K562 (cell line): ENCODE measurements at regions not wholly inside any gene's neighbourhood (a gene's known extent, or its start where the extent isn't known, plus 50 kb on each side); places are given as distances from the start of the nearest gene placed in this dataset.

Experiments
- ATAC-seq: fragments of 200-7000 bp; cut with Tn5 transposase; 3 replicates; pipeline ENCODE4 v1.9.1; 2020; ENCODE audit warnings: moderate library complexity
- BruUV-seq: library from RNA; stranded (reverse); fragments of 400-500 nt; replicated peaks from 2 replicates; lab custom pipeline; 2021; lab: Mats Ljungman, UMichigan
- CTCF ChIA-PET: fragments of 300-600 bp; formaldehyde crosslinking; extraction: SDS; loops from one replicate; lab custom pipeline; 2021; ENCODE audit warnings: low intra/inter-chr PET ratio; lab: Yijun Ruan, JAX
- POLR2A ChIA-PET: fragments of 300-600, 350-650 bp; sonication (Branson Sonifier 250); formaldehyde crosslinking; extraction: SDS; loops from one replicate; lab custom pipeline; 2021; ENCODE audit warnings: antibody characterized with exemption, inconsistent platforms; lab: Yijun Ruan, JAX
- DNase-seq, 4 experiments: peaks; one replicate each; pipeline versions ENCODE4 v3.0.0 to v3.0.0-alpha.2; 2011 to 2018; ENCODE audit warnings: low spot score in 3 of 4, mixed read lengths in 3 of 4; ENCODE audit errors: extremely low read depth in 1 of 4
- FAIRE-seq: peaks from 2 replicates; lab custom pipeline; 2011; peaks lifted over from hg19 to GRCh38; lab: Jason Lieb, UNC
- H2AFZ ChIP-seq: 2 replicates; pipeline ENCODE4 v1.6.0; 2011; ENCODE audit warnings: low read depth, low read length, control low read depth, inconsistent platforms
- H3K27ac ChIP-seq: fragments of 200-600 bp; 3 replicates; pipeline ENCODE4 v1.8.0; 2011; ENCODE audit warnings: low read depth, mild to moderate bottlenecking, control low read depth, inconsistent platforms, low read length, moderate library complexity, mixed read lengths; ENCODE audit errors: extremely low read depth
- H3K27me3 ChIP-seq, 2 experiments: fragments of 300-600 bp in 1 of 2; 2 replicates in 1 of 2; 3 replicates in 1 of 2; pipeline versions ENCODE4 v1.6.0 to v1.8.0; 2011; ENCODE audit warnings: inconsistent platforms in 2 of 2, low read length in 2 of 2, mild to moderate bottlenecking in 1 of 2, mixed read lengths in 1 of 2, moderate library complexity in 1 of 2; ENCODE audit not compliant: control insufficient read depth in 2 of 2, insufficient read depth in 2 of 2
- H3K36me3 ChIP-seq: fragments of 300-600 bp; 3 replicates; pipeline ENCODE4 v1.8.0; 2011; ENCODE audit warnings: mild to moderate bottlenecking, low read length, inconsistent platforms; ENCODE audit not compliant: control insufficient read depth, insufficient read depth
- H3K4me1 ChIP-seq, 2 experiments: fragments of 200-600 bp in 1 of 2; replicated peaks in 1 of 2; 2 replicates in 1 of 2; 3 replicates in 1 of 2; pipeline versions ENCODE4 v1.5.1 to v1.8.0; 2011; ENCODE audit warnings: inconsistent platforms in 2 of 2, low read length in 2 of 2, mild to moderate bottlenecking in 1 of 2, mixed read lengths in 1 of 2, moderate library complexity in 1 of 2; ENCODE audit not compliant: control insufficient read depth in 2 of 2, insufficient read depth in 2 of 2
- H3K4me2 ChIP-seq: 2 replicates; pipeline ENCODE4 v1.6.1; 2011; ENCODE audit warnings: low read length, control low read depth, inconsistent platforms, mixed read lengths; ENCODE audit not compliant: insufficient read depth
- H3K4me3 ChIP-seq: fragments of 200-600 bp; sonication (generic), shearing (Covaris generic); 2 replicates; pipeline ENCODE4 v1.5.1; 2016; ENCODE audit warnings: control low read depth, inconsistent platforms
- H3K79me2 ChIP-seq: fragments of 200-600 bp; 3 replicates; pipeline ENCODE4 v1.8.0; 2011; ENCODE audit warnings: low read length, inconsistent platforms; ENCODE audit not compliant: control insufficient read depth, insufficient read depth
- H3K9ac ChIP-seq, 2 experiments: 2 replicates each; pipeline versions ENCODE4 v1.6.0 to v1.6.1; 2011; ENCODE audit warnings: low read depth in 2 of 2, low read length in 2 of 2, control low read depth in 1 of 2, inconsistent platforms in 1 of 2, mild to moderate bottlenecking in 1 of 2, mixed read lengths in 1 of 2; ENCODE audit not compliant: insufficient read depth in 1 of 2
- H3K9me1 ChIP-seq: one replicate; pipeline ENCODE4 v1.6.0; 2011; ENCODE audit warnings: inconsistent platforms, mild to moderate bottlenecking, low read length, moderate library complexity; ENCODE audit not compliant: control insufficient read depth, insufficient read depth
- H3K9me3 ChIP-seq: replicated peaks from 2 replicates; pipeline ENCODE4 v1.5.1; 2011; ENCODE audit warnings: low read depth, low read length, inconsistent platforms; ENCODE audit not compliant: control insufficient read depth, insufficient read depth
- H4K20me1 ChIP-seq: replicated peaks from 2 replicates; pipeline ENCODE4 v1.6.1; 2011; ENCODE audit warnings: low read length, inconsistent platforms, mixed read lengths; ENCODE audit not compliant: control insufficient read depth, insufficient read depth
- ARID4B ChIP-seq: sonication (generic); formaldehyde crosslinking; IDR thresholded peaks from 2 replicates; pipeline ENCODE4 v1.8.0; 2022; ENCODE audit warnings: mild to moderate bottlenecking, missing genetic modification reagents
- CCAR2 ChIP-seq: fragments of 200-400 bp; formaldehyde crosslinking; IDR thresholded peaks from 2 replicates; pipeline ENCODE4 v1.6.1; 2017; ENCODE audit warnings: mild to moderate bottlenecking, low read depth, low read length
- DLX4 ChIP-seq: fragments of 250-450 bp; sonication (Bioruptor Pico); IDR thresholded peaks from 2 replicates; pipeline ENCODE4 v1.6.1; 2021; ENCODE audit warnings: mild to moderate bottlenecking
- ELF1 ChIP-seq: fragments of 200-800 bp; sonication (Bioruptor generic); IDR thresholded peaks from 2 replicates; pipeline ENCODE4 v1.6.1; 2016; ENCODE audit warnings: missing genetic modification characterization, missing compliant biosample characterization
- ETV6 ChIP-seq, 3 experiments: fragments of 150-350 bp in 1 of 3; sonication (generic) in 1 of 3; formaldehyde crosslinking in 1 of 3; IDR thresholded peaks; 2 replicates each; pipeline versions ENCODE4 v1.6.1 to v1.8.0; 2014 to 2022; ENCODE audit warnings: borderline replicate concordance in 2 of 3, low read depth in 2 of 3, antibody characterized with exemption in 1 of 3, low read length in 1 of 3, mild to moderate bottlenecking in 1 of 3, missing genetic modification reagents in 1 of 3
- FOXK1 ChIP-seq: sonication (generic); formaldehyde crosslinking; IDR thresholded peaks from 2 replicates; pipeline ENCODE4 v1.8.0; 2022; ENCODE audit warnings: missing genetic modification reagents, mild to moderate bottlenecking, borderline replicate concordance
- FUS ChIP-seq: fragments of 200-400 bp; formaldehyde crosslinking; optimal IDR thresholded peaks from 2 replicates; pipeline ENCODE3; 2017; ENCODE audit warnings: low read depth, low read length
- GTF2B ChIP-seq: IDR thresholded peaks from 2 replicates; pipeline ENCODE4 v1.6.1; 2011; ENCODE audit not compliant: insufficient read length; ENCODE audit errors: extremely low read depth
- HMG20A ChIP-seq: fragments of 450-650 bp; formaldehyde crosslinking; conservative IDR thresholded peaks from 2 replicates; pipeline ENCODE4 v1.4.0; 2020; ENCODE audit warnings: mild to moderate bottlenecking, mixed read lengths
- SMARCA4 ChIP-seq: fragments of 450-650 bp; IDR thresholded peaks from 2 replicates; pipeline ENCODE4 v1.6.1; 2016
- TAF9B ChIP-seq: fragments of 450-650 bp; IDR thresholded peaks from 2 replicates; pipeline ENCODE4 v1.6.1; 2018; ENCODE audit warnings: mild to moderate bottlenecking; ENCODE audit not compliant: partially characterized antibody
- TCF7L2 ChIP-seq: fragments of 150-350 bp; IDR thresholded peaks from 2 replicates; pipeline ENCODE4 v1.6.1; 2016; ENCODE audit warnings: low read depth, mild to moderate bottlenecking, low read length, moderate library complexity
- WGBS: fragments of 100-300 bp; shearing (Covaris generic); methylation state at CpG from one replicate; pipeline ENCODE4 v1.1.6; 2016; ENCODE audit warnings: low coverage, mixed read lengths; ENCODE audit not compliant: insufficient coverage; ENCODE audit errors: missing lambda C conversion rate; 5-methylcytosine and 5-hydroxymethylcytosine counted together
- in situ Hi-C: fragments of 300-500 bp; cut with MboI; formaldehyde crosslinking; loops from 4 replicates; pipeline ENCODE4 v1.15.0; 2018; ENCODE audit warnings: inconsistent platforms, mixed read lengths
- intact Hi-C: fragments of 100-400 bp; cut with micrococcal nuclease; formaldehyde crosslinking; loops from 2 replicates; pipeline ENCODE4 v1.14.2; 2022

GRCh38 chr4:124209211-124209610, 503.3 kb downstream of the ANKRD50 start:
- in situ Hi-C loops: no loop called here
- BruUV-seq: no TSS peak
- intact Hi-C loops: no loop called here
- Histone ChIP-seq H3K9me3 (no peaks in the 10 kb centered on the region), H3K79me2 (no peaks in the 10 kb centered on the region), H3K9ac (no peak overlapping the region), H3K4me1 (no peaks in the 10 kb centered on the region), H3K27me3 (no peaks in the 10 kb centered on the region), H4K20me1 (no peaks in the 10 kb centered on the region), H3K4me2 (no peak overlapping the region), H3K9me1 (no peaks in the 10 kb centered on the region), H3K4me3 (no peak overlapping the region), H3K27ac (no peak overlapping the region), H2AFZ (no peak overlapping the region), H3K36me3 (no peaks in the 10 kb centered on the region)
- 2% methylated on average over 3 of the region's 3 CpGs for WGBS
- CTCF ChIA-PET: no interaction called here
- no peak for ATAC-seq
- FAIRE-seq: no peak
- POLR2A ChIA-PET: no interaction called here
- DNase-seq: no peak
- TF ChIP-seq ETV6 (IDR thresholded peaks at IDR 0.05; ENCODE audit: borderline replicate concordance in 1 of 2, low read depth in 2 of 2, low read length in 1 of 2) (no peak), ETV6 (CRISPR knock-in tag; IDR thresholded peaks at IDR 0.05; ENCODE audit: borderline replicate concordance) (no peak), GTF2B (no peak), FUS (no peak), DLX4 (no peak), TAF9B (no peak), FOXK1 (CRISPR knock-in tag) (no peak), SMARCA4 (no peak), ARID4B (no peak), CCAR2 (no peak), ELF1 (no peak), HMG20A (CRISPR knock-in tag) (no peak), TCF7L2 (no peak)
